T-helper 1 cell treated with Interleukin-12 subunit alpha and Interleukin-12 subunit beta and Interleukin-4 antibody, amounts not matched to agents 30 ng/mL and 1 ng/mL, for 36 hours (primary cell): ENCODE measurements at regions not wholly inside any gene's neighbourhood (a gene's known extent, or its start where the extent isn't known, plus 50 kb on each side); places are given as distances from the start of the nearest gene placed in this dataset.
"Not testable (repeated sequence)": the region's sequence is repeated elsewhere in the genome, so short reads cannot be mapped to it uniquely, and the experiment has no call there.

Source experiments
- intact Hi-C: fragments of 100-400 bp; cut with micrococcal nuclease; formaldehyde crosslinking; loops from one replicate; pipeline ENCODE4 v1.15.1; 2024

GRCh38 chr2:66105066-66105753 is 329.7 kb upstream of the MEIS1 start:
- intact Hi-C loops: no loop called here

DNA sequence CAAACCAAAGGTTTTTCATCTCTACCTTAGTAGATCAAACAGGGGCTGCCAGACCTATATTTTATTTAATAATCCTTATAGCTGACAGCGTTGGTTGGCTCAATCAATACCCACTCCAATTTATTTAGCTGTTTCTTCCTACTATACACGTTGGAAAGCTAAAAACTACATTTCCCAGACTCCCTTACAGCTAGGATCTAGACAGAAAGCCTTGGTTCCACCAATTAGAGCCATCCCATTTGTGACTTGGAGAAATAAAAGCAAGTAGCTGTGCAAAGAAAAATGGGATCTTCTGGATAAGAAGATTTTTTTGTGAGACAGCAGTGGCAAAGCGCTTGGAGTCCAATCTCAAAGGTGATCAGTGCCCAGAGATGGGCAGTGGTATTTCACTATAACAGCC is 331.3 kb upstream of the MEIS1 start:
- intact Hi-C loops: no loop called here

DNA sequence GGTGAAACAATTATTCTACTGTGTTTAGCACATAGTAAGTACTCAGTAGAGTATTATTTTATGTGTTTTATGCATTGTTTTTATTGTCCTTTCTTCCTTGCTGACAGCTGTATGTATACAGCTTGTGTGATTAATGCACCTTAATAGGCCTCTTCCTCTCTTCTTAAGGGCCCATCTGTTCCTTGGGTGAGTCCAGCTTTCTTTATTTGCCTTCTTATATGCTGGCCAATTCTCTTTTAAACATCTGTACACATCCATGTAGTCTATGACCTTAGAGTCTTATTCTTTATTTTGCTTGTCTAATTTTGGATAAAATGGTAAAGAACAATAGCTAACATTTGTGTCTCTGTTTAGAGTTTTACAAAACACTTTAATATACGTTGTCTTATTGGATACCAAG is 333.7 kb upstream of the MEIS1 start:
- intact Hi-C loops: no loop called here

GRCh38 chr2:66095820-66096345 is 339.0 kb upstream of the MEIS1 start:
- intact Hi-C loops: no loop called here

GRCh38 chr2:66094689-66095088 is 340.2 kb upstream of the MEIS1 start:
- intact Hi-C loops: not testable (repeated sequence)

DNA sequence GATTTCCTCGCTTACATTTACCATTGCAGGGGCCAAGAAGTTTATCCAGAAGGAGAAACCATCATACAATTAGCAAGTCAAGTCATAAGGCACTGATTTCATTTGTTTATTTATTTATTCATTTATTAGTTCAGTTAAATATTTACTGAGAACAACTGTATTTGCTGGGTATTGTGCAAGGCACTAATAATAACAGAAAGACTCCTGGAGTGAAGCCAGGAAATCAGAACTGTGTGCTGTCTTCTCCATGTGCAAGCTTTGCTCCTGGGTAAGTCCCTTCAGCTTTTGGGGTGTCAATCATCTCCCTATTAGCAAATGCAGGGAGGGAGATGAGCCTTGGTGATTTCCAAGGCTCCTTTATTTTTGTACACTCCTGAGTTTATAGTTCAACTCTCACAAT is 341.6 kb upstream of the MEIS1 start:
- intact Hi-C loops: no loop called here

GRCh38 chr2:66084948-66085590 is 349.9 kb upstream of the MEIS1 start:
- intact Hi-C loops: no loop called here

DNA sequence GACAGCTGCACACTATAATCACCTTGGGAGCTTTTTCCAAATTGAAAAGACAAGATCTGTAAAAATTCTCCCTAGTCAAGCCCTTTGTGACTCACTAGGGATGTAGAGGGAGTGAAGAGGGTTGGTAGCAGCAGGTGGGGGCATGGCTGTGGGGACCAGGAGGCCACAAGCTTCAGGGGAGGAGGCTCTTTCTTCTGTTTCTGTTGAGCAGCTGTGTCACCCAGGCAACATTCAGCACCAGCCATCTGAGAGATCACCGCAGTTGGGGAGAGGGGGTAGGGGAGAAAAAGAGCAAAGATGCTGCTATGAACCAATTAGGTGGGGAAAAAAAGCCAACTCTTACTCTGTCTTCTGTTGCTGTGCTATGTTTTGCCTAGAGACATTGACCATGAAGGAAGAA is 352.3 kb upstream of the MEIS1 start:
- intact Hi-C loops: no loop called here

GRCh38 chr2:66080127-66080526 is 354.8 kb upstream of the MEIS1 start:
- intact Hi-C loops: no loop called here

DNA sequence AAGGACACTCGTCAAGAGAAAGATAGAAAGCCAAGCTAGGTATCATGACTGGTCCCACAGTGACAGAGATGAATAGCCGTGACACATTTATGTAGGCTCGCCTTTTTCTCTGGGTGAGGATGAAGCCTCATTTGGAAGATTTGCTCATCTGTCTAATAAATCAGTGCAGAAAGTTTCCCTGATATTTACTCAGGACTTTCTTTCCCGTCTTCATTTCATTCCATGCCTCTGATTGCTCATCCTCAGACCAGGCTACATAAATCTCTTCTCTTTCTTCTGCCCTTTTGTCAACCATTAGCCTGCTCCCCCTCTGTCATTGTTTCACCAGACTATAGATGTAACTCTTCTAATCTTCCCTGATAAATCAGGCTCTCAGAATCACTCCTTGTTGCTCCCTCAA is 361.8 kb upstream of the MEIS1 start:
- intact Hi-C loops: no loop called here

- intact Hi-C loops: no loop called here
Observed at GRCh38 chr2:66070721-66071602, 364.0 kb upstream of the MEIS1 start.

GRCh38 chr2:66069937-66070720 is 364.8 kb upstream of the MEIS1 start:
- intact Hi-C loops: no loop called here

DNA sequence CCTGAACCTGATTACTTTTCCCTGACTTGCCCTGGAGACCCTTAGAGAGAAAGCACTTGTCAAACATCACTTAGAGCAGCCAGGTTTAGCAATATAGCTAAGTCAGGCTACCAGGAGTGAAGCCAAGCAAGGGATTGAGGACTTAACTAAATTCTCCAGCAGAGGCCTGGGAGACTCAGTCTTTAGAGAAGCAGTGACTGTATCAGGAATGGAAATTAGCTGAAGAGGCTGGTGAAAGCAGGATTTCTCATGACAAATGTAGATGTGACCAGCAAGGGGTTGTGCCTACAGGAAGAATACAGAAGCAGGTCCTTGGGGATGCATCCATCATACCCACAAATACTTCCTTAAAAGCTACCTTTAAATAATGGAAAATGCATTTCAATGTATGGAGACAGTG is 368.9 kb upstream of the MEIS1 start:
- intact Hi-C loops: no loop called here

- intact Hi-C loops: no loop called here
Observed at GRCh38 chr2:66059332-66059731, 375.6 kb upstream of the MEIS1 start.

- intact Hi-C loops: no loop called here
Observed at GRCh38 chr2:66058675-66059074, 376.2 kb upstream of the MEIS1 start.

- intact Hi-C loops: no loop called here
Observed at GRCh38 chr2:66057844-66058243, 377.1 kb upstream of the MEIS1 start.

DNA sequence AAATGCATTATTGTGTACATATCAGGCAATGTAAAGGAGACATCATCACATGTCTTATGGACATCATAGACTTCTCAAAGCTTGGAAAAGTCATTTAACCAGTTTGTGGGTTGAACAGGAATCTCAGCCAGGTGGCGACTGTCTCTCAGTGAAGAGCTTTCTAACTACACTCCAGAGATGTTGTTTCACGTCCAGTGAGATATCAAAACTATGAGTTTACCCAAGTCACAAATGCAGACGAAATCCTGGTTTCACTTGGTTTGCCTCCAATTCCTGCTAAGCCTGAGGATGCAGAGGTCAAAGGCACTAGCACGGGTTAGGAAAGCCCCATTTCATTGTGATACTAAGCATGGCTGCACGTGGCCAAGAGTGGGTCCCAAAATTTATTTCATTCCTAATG is 384.5 kb upstream of the MEIS1 start:
- intact Hi-C loops: no loop called here

GRCh38 chr2:66048667-66049066 is 386.3 kb upstream of the MEIS1 start:
- intact Hi-C loops: no loop called here

DNA sequence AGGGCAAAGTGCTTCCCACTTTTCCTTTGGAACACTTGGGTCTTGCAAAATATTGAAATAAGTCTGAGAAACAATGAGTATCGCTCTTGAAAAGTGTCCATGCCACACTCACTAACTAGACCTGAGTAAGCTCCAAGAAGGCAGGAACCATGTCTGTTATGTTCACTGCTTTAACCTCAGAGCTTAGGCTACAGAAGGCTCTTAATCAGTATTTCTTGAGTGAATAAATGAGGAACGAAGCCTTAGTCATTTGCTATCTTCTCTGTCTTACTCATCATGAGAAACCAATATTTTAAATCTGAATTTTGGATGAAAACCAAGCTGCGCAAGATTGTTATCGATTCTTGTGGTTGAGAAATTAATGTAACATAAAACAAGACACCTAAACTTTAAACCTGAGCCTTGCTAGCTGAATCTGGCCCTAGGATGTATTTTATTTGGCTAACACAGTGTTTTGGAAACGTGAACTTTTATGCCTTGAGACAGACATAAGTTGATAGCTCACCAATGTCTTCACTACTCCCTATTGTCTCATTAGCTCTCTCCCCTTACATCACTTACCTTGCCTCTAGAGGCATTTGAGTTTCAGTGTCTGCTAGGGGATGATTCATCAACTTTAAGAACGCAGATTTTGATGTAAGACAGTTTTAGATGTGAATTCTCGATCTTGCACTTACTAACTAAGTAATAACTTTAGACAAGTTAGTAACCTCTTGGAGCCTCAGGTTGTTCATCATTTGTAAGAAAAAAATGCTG is 392.8 kb upstream of the MEIS1 start:
- intact Hi-C loops: no loop called here

- intact Hi-C loops: no loop called here
Observed at GRCh38 chr2:66036948-66037347, 398.0 kb upstream of the MEIS1 start.

GRCh38 chr2:66034467-66034866 is 400.5 kb upstream of the MEIS1 start:
- intact Hi-C loops: no loop called here
